H1 (cell line): ENCODE measurements at regions not wholly inside any gene's neighbourhood (a gene's known extent, or its start where the extent isn't known, plus 50 kb on each side); places are given as distances from the start of the nearest gene placed in this dataset.

Source experiments
- CEBPB ChIP-seq: IDR thresholded peaks from 2 replicates; pipeline ENCODE4 v1.6.1; 2012; ENCODE audit warnings: low read depth, low read length
- EZH2 ChIP-seq: fragments of 200-600 bp; sonication (generic); IDR thresholded peaks from 2 replicates; pipeline ENCODE4 v1.7.1; 2012; ENCODE audit warnings: low read depth, mild to moderate bottlenecking, moderate library complexity, low read length, inconsistent platforms; ENCODE audit not compliant: severe bottlenecking
- JUND ChIP-seq: IDR thresholded peaks from 2 replicates; pipeline ENCODE4 v1.6.1; 2011; ENCODE audit warnings: mild to moderate bottlenecking, improper control_type of control experiment, low read length
- KDM1A ChIP-seq: fragments of 200-600, 300-600 bp; sonication (generic); IDR thresholded peaks from 2 replicates; pipeline ENCODE4 v1.7.1; 2016; ENCODE audit warnings: mild to moderate bottlenecking, low read length, borderline replicate concordance
- MAFK ChIP-seq: IDR thresholded peaks from 2 replicates; pipeline ENCODE4 v1.6.1; 2012; ENCODE audit warnings: low read depth, mild to moderate bottlenecking, improper control_type of control experiment, low read length
- PHF8 ChIP-seq: fragments of 200-600 bp; sonication (generic); conservative IDR thresholded peaks from 2 replicates; pipeline ENCODE4 v1.7.1; 2012; ENCODE audit warnings: low read depth, mild to moderate bottlenecking, inconsistent platforms, low read length, moderate library complexity
- POLR2A ChIP-seq, 2 experiments: IDR thresholded peaks; 1 replicate in 1 of 2; 2 replicates in 1 of 2; pipeline ENCODE4 v1.6.1; 2011; ENCODE audit warnings: low read depth in 2 of 2, low read length in 2 of 2, mild to moderate bottlenecking in 2 of 2; ENCODE audit errors: control extremely low read depth in 1 of 2
- POLR2AphosphoS5 ChIP-seq: IDR thresholded peaks from 2 replicates; pipeline ENCODE4 v1.6.1; 2011; ENCODE audit warnings: low read depth, low read length
- RFX5 ChIP-seq: IDR thresholded peaks from 2 replicates; pipeline ENCODE4 v1.6.1; 2011; ENCODE audit warnings: low read depth, low read length, improper control_type of control experiment, borderline replicate concordance
- SIN3A ChIP-seq, 2 experiments: IDR thresholded peaks in 1 of 2; conservative IDR thresholded peaks in 1 of 2; 2 replicates each; pipeline ENCODE4 v1.6.1; 2011 to 2012; ENCODE audit warnings: low read length in 2 of 2, improper control_type of control experiment in 1 of 2, low read depth in 1 of 2, mild to moderate bottlenecking in 1 of 2
- SP1 ChIP-seq: IDR thresholded peaks from 2 replicates; pipeline ENCODE4 v1.6.1; 2011; ENCODE audit warnings: low read depth, low read length
- TAF1 ChIP-seq: IDR thresholded peaks from 2 replicates; pipeline ENCODE4 v1.6.1; 2011; ENCODE audit warnings: mild to moderate bottlenecking, low read depth, low read length
- YY1 ChIP-seq: IDR thresholded peaks from 2 replicates; pipeline ENCODE4 v1.6.1; 2011; ENCODE audit warnings: low read depth, mild to moderate bottlenecking, low read length
- TF ChIP-seq, protein P1 (sequence below), 3 experiments: IDR thresholded peaks; 1 replicate in 2 of 3; 2 replicates in 1 of 3; pipeline versions ENCODE4 v1.5.1 to v1.6.1; 2011; ENCODE audit warnings: low read length in 3 of 3, mild to moderate bottlenecking in 3 of 3, inconsistent platforms in 2 of 3, low read depth in 1 of 3, moderate library complexity in 1 of 3; ENCODE audit not compliant: insufficient read depth in 1 of 3; ENCODE audit errors: control extremely low read depth in 1 of 3

- TF ChIP-seq CEBPB (no peak), YY1 (no peak), TAF1 (no peak), RFX5 (no peak), MAFK (no peak), JUND (no peak), POLR2A (IDR thresholded peaks at IDR 0.05; ENCODE audit: control extremely low read depth in 1 of 2, low read depth in 2 of 2, low read length in 2 of 2) (no peak), EZH2 (no peak), KDM1A (no peak), SP1 (no peak), POLR2AphosphoS5 (no peak), SIN3A (conservative IDR thresholded peaks at IDR 0.05 in 1 of 2, IDR thresholded peaks at IDR 0.05 in 1 of 2; ENCODE audit: low read depth in 1 of 2, low read length in 2 of 2) (no peak), PHF8 (no peak)
- TF ChIP-seq, protein P1, sequence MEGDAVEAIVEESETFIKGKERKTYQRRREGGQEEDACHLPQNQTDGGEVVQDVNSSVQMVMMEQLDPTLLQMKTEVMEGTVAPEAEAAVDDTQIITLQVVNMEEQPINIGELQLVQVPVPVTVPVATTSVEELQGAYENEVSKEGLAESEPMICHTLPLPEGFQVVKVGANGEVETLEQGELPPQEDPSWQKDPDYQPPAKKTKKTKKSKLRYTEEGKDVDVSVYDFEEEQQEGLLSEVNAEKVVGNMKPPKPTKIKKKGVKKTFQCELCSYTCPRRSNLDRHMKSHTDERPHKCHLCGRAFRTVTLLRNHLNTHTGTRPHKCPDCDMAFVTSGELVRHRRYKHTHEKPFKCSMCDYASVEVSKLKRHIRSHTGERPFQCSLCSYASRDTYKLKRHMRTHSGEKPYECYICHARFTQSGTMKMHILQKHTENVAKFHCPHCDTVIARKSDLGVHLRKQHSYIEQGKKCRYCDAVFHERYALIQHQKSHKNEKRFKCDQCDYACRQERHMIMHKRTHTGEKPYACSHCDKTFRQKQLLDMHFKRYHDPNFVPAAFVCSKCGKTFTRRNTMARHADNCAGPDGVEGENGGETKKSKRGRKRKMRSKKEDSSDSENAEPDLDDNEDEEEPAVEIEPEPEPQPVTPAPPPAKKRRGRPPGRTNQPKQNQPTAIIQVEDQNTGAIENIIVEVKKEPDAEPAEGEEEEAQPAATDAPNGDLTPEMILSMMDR (IDR thresholded peaks at IDR 0.05; ENCODE audit: control extremely low read depth in 1 of 3, insufficient read depth in 1 of 3, low read depth in 1 of 3, low read length in 3 of 3): no peak
Measured at GRCh38 chr6:147001621-147002020, 202.6 kb upstream of the STXBP5 start.
